BLaER1 treated with 17β-estradiol and CSF1 and Interleukin-3, amounts not matched to agents 10 nM and 100 nM (cell line): ENCODE measurements at regions not wholly inside any gene's neighbourhood (a gene's known extent, or its start where the extent isn't known, plus 50 kb on each side); places are given as distances from the start of the nearest gene placed in this dataset.

ENCODE experiments used
- H3K27ac ChIP-seq, 11 experiments: shearing (Covaris generic); formaldehyde crosslinking; 2 replicates each; pipeline ENCODE4 v1.8.1; 2022
- H3K27me3 ChIP-seq, 11 experiments: shearing (Covaris generic); formaldehyde crosslinking; 2 replicates each; pipeline ENCODE4 v1.8.1; 2022
- H3K36me3 ChIP-seq, 11 experiments: shearing (Covaris generic); formaldehyde crosslinking; 2 replicates each; pipeline ENCODE4 v1.8.1; 2022
- H3K4me1 ChIP-seq, 10 experiments: shearing (Covaris generic); formaldehyde crosslinking; 2 replicates each; pipeline ENCODE4 v1.8.1; 2022
- H3K4me2 ChIP-seq, 11 experiments: shearing (Covaris generic); formaldehyde crosslinking; 2 replicates each; pipeline ENCODE4 v1.8.1; 2022
- H3K4me3 ChIP-seq, 10 experiments: shearing (Covaris generic); formaldehyde crosslinking; 2 replicates each; pipeline ENCODE4 v1.8.1; 2022
- H3K9ac ChIP-seq, 11 experiments: shearing (Covaris generic); formaldehyde crosslinking; 2 replicates each; pipeline ENCODE4 v1.8.1; 2022
- H3K9me3 ChIP-seq, 11 experiments: shearing (Covaris generic); formaldehyde crosslinking; replicated peaks in 1 of 11; 2 replicates each; pipeline ENCODE4 v1.8.1; 2022
- H4K20me1 ChIP-seq, 11 experiments: shearing (Covaris generic); formaldehyde crosslinking; 2 replicates each; pipeline ENCODE4 v1.8.1; 2022
- Cebpa-rat ChIP-seq, 11 experiments: shearing (Covaris generic); IDR thresholded peaks; 2 replicates each; pipeline ENCODE4 v1.8.1; 2022

GRCh38 chr5:58235299-58235698 is 224.6 kb downstream of the PLK2 start:
- H4K20me1 ChIP-seq = no peaks in the 10 kb centered on the region
- peak overlapping the region in 1 of 11 experiments; percentile 20; a peak in 1 of 22 replicates for H3K9ac ChIP-seq
- peak in 7 of 11 experiments; percentile 25 to 94 (median 64); a peak in 9 of 22 replicates for TF ChIP-seq Cebpa-rat (IDR thresholded peaks at IDR 0.05)
- H3K4me2 ChIP-seq = peak overlapping the region in 2 of 11 experiments; percentile 16 to 29; a peak in 2 of 22 replicates
- H3K9me3 ChIP-seq = no peaks in the 10 kb centered on the region
- H3K4me1 ChIP-seq = peaks cover 0 to 48% (median 0%) of the 10 kb centered on the region in 10 experiments; a peak in 4 of 20 replicates
- H3K27me3 ChIP-seq = no peaks in the 10 kb centered on the region
- H3K27ac ChIP-seq = peak overlapping the region in 4 of 11 experiments; percentile 2 to 82 (median 70); a peak in 7 of 22 replicates
- no peaks in the 10 kb centered on the region for H3K36me3 ChIP-seq
- H3K4me3 ChIP-seq = no peak overlapping the region

GRCh38 chr5:58232130-58232529 is 227.8 kb downstream of the PLK2 start:
- Histone ChIP-seq H3K36me3 (no peaks in the 10 kb centered on the region), H3K4me3 (no peak overlapping the region), H4K20me1 (no peaks in the 10 kb centered on the region), H3K4me1 (peaks cover 0 to 30% (median 0%) of the 10 kb centered on the region in 10 experiments; a peak in 4 of 20 replicates), H3K4me2 (no peak overlapping the region), H3K27me3 (no peaks in the 10 kb centered on the region), H3K27ac (no peak overlapping the region), H3K9me3 (no peaks in the 10 kb centered on the region), H3K9ac (no peak overlapping the region)
- no peak for TF ChIP-seq Cebpa-rat (IDR thresholded peaks at IDR 0.05)

- H3K36me3 ChIP-seq = no peaks in the 10 kb centered on the region
- H3K4me3 ChIP-seq = no peak overlapping the region
- H3K4me2 ChIP-seq = no peak overlapping the region
- H3K9ac ChIP-seq = no peak overlapping the region
- H4K20me1 ChIP-seq = no peaks in the 10 kb centered on the region
- no peak for TF ChIP-seq Cebpa-rat (IDR thresholded peaks at IDR 0.05)
- no peak overlapping the region for H3K27ac ChIP-seq
- no peaks in the 10 kb centered on the region for H3K9me3 ChIP-seq
- no peaks in the 10 kb centered on the region for H3K27me3 ChIP-seq
- H3K4me1 ChIP-seq = peaks cover 0 to 24% (median 0%) of the 10 kb centered on the region in 10 experiments; a peak in 4 of 20 replicates
These were observed 228.8 kb downstream of the PLK2 start for GRCh38 chr5:58231041-58231440.

- Histone ChIP-seq H3K4me1 (peaks cover 0 to 3% (median 0%) of the 10 kb centered on the region in 10 experiments; a peak in 1 of 20 replicates), H4K20me1 (no peaks in the 10 kb centered on the region), H3K9me3 (no peaks in the 10 kb centered on the region), H3K9ac (no peak overlapping the region), H3K4me2 (no peak overlapping the region), H3K27me3 (no peaks in the 10 kb centered on the region), H3K36me3 (no peaks in the 10 kb centered on the region), H3K4me3 (no peak overlapping the region), H3K27ac (no peak overlapping the region)
- TF ChIP-seq Cebpa-rat (IDR thresholded peaks at IDR 0.05) = no peak
These were observed 231.0 kb downstream of the PLK2 start for GRCh38 chr5:58228896-58229295.

- no peak overlapping the region for H3K9ac ChIP-seq
- H3K9me3 ChIP-seq = no peaks in the 10 kb centered on the region
- H4K20me1 ChIP-seq = no peaks in the 10 kb centered on the region
- no peaks in the 10 kb centered on the region for H3K27me3 ChIP-seq
- H3K4me2 ChIP-seq = no peak overlapping the region
- TF ChIP-seq Cebpa-rat (IDR thresholded peaks at IDR 0.05) = no peak
- H3K36me3 ChIP-seq = no peaks in the 10 kb centered on the region
- no peak overlapping the region for H3K27ac ChIP-seq
- H3K4me3 ChIP-seq = no peak overlapping the region
- H3K4me1 ChIP-seq = no peaks in the 10 kb centered on the region
These were observed 232.0 kb downstream of the PLK2 start for GRCh38 chr5:58227858-58228257.

- Histone ChIP-seq H3K27me3 (no peaks in the 10 kb centered on the region), H3K9me3 (no peaks in the 10 kb centered on the region; a peak in 1 of 22 replicates), H4K20me1 (no peaks in the 10 kb centered on the region), H3K27ac (no peak overlapping the region), H3K36me3 (no peaks in the 10 kb centered on the region), H3K4me3 (no peak overlapping the region), H3K4me1 (no peaks in the 10 kb centered on the region), H3K4me2 (peak overlapping the region in 1 of 11 experiments; percentile 32; a peak in 1 of 22 replicates), H3K9ac (no peak overlapping the region)
- no peak for TF ChIP-seq Cebpa-rat (IDR thresholded peaks at IDR 0.05)
These were observed 235.2 kb downstream of the PLK2 start for GRCh38 chr5:58224661-58225060.

- no peak overlapping the region for H3K4me3 ChIP-seq
- H3K36me3 ChIP-seq = no peaks in the 10 kb centered on the region
- no peaks in the 10 kb centered on the region for H3K4me1 ChIP-seq
- no peak overlapping the region for H3K27ac ChIP-seq
- H4K20me1 ChIP-seq = no peaks in the 10 kb centered on the region
- no peak overlapping the region; a peak in 1 of 22 replicates for H3K4me2 ChIP-seq
- H3K27me3 ChIP-seq = no peaks in the 10 kb centered on the region
- no peak for TF ChIP-seq Cebpa-rat (IDR thresholded peaks at IDR 0.05)
- H3K9me3 ChIP-seq = no peaks in the 10 kb centered on the region; a peak in 1 of 22 replicates
- H3K9ac ChIP-seq = no peak overlapping the region
These were observed 235.7 kb downstream of the PLK2 start for GRCh38 chr5:58224221-58224620.

- H4K20me1 ChIP-seq = no peaks in the 10 kb centered on the region
- H3K4me3 ChIP-seq = no peak overlapping the region
- H3K27ac ChIP-seq = no peak overlapping the region
- H3K9ac ChIP-seq = no peak overlapping the region
- no peaks in the 10 kb centered on the region for H3K36me3 ChIP-seq
- TF ChIP-seq Cebpa-rat (IDR thresholded peaks at IDR 0.05) = no peak
- peaks cover 0 to 8% (median 0%) of the 10 kb centered on the region in 11 experiments; a peak in 2 of 22 replicates for H3K9me3 ChIP-seq
- no peaks in the 10 kb centered on the region for H3K27me3 ChIP-seq
- H3K4me2 ChIP-seq = no peak overlapping the region
- no peaks in the 10 kb centered on the region for H3K4me1 ChIP-seq
These were observed 244.5 kb downstream of the PLK2 start for GRCh38 chr5:58215364-58215763.

GRCh38 chr5:58211441-58211840 is 248.4 kb downstream of the PLK2 start:
- no peak overlapping the region for H3K4me3 ChIP-seq
- H3K27ac ChIP-seq = no peak overlapping the region
- no peaks in the 10 kb centered on the region for H3K36me3 ChIP-seq
- H4K20me1 ChIP-seq = no peaks in the 10 kb centered on the region
- no peaks in the 10 kb centered on the region for H3K4me1 ChIP-seq
- no peak overlapping the region for H3K9ac ChIP-seq
- no peak overlapping the region for H3K4me2 ChIP-seq
- peaks cover 0 to 8% (median 0%) of the 10 kb centered on the region in 11 experiments; a peak in 2 of 22 replicates for H3K9me3 ChIP-seq
- no peak for TF ChIP-seq Cebpa-rat (IDR thresholded peaks at IDR 0.05)
- H3K27me3 ChIP-seq = no peaks in the 10 kb centered on the region

GRCh38 chr5:58208674-58209073 is 251.2 kb downstream of the PLK2 start:
- Histone ChIP-seq H3K4me3 (no peak overlapping the region), H3K27me3 (no peaks in the 10 kb centered on the region), H3K4me2 (no peak overlapping the region), H3K9ac (no peak overlapping the region), H4K20me1 (no peaks in the 10 kb centered on the region), H3K9me3 (no peaks in the 10 kb centered on the region), H3K27ac (no peak overlapping the region), H3K4me1 (no peaks in the 10 kb centered on the region), H3K36me3 (no peaks in the 10 kb centered on the region)
- TF ChIP-seq Cebpa-rat (IDR thresholded peaks at IDR 0.05) = no peak
